DMS53 (cell line): ENCODE measurements at regions not wholly inside any gene's neighbourhood (a gene's known extent, or its start where the extent isn't known, plus 50 kb on each side); places are given as distances from the start of the nearest gene placed in this dataset.

Experiments used
- DNase-seq: peaks from one replicate; lab custom pipeline; 2025; lab: John Stamatoyannopoulos, UW

- peak; percentile 3 for DNase-seq
These were observed 167.7 kb downstream of the SPRY2 start for GRCh38 chr13:80173224-80173623.

- no peak for DNase-seq
These were observed 169.8 kb downstream of the SPRY2 start for GRCh38 chr13:80171096-80171495.

- no peak for DNase-seq
These were observed 172.7 kb downstream of the SPRY2 start for GRCh38 chr13:80168089-80168850.

- DNase-seq: no peak
These were observed 174.6 kb downstream of the SPRY2 start for GRCh38 chr13:80166352-80166751.

GRCh38 chr13:80164462-80164861, 176.5 kb downstream of the SPRY2 start:
- no peak for DNase-seq

GRCh38 chr13:80161896-80162295, 179.0 kb downstream of the SPRY2 start:
- no peak for DNase-seq

- no peak for DNase-seq
These were observed 179.7 kb downstream of the SPRY2 start for GRCh38 chr13:80161219-80161618.

- no peak for DNase-seq
These were observed 180.8 kb downstream of the SPRY2 start for GRCh38 chr13:80160110-80160509.

GRCh38 chr13:80157261-80157932, 183.5 kb downstream of the SPRY2 start:
- peak; percentile 3 for DNase-seq

GRCh38 chr13:80152142-80152541, 188.8 kb downstream of the SPRY2 start:
- peak; percentile 5 for DNase-seq

- DNase-seq: no peak
These were observed 189.9 kb downstream of the SPRY2 start for GRCh38 chr13:80151016-80151415.

- no peak for DNase-seq
These were observed 191.2 kb downstream of the SPRY2 start for GRCh38 chr13:80149736-80150135.

GRCh38 chr13:80145171-80145690, 195.7 kb downstream of the SPRY2 start:
- no peak for DNase-seq

- DNase-seq: no peak
These were observed 196.4 kb downstream of the SPRY2 start for GRCh38 chr13:80144493-80144892.

GRCh38 chr13:80141123-80141849, 199.6 kb downstream of the SPRY2 start:
- no peak for DNase-seq

GRCh38 chr13:80140685-80141084, 200.2 kb downstream of the SPRY2 start:
- no peak for DNase-seq

- DNase-seq: no peak
These were observed 201.7 kb downstream of the SPRY2 start for GRCh38 chr13:80139196-80139595.

- no peak for DNase-seq
These were observed 202.9 kb downstream of the SPRY2 start for GRCh38 chr13:80137994-80138393.

- DNase-seq: no peak
These were observed 206.6 kb downstream of the SPRY2 start for GRCh38 chr13:80134346-80134745.

GRCh38 chr13:80133631-80134261, 207.2 kb downstream of the SPRY2 start:
- DNase-seq: no peak

- no peak for DNase-seq
These were observed 208.0 kb downstream of the SPRY2 start for GRCh38 chr13:80132741-80133601.
